HCT116 (cell line): ENCODE measurements at regions not wholly inside any gene's neighbourhood (a gene's known extent, or its start where the extent isn't known, plus 50 kb on each side); places are given as distances from the start of the nearest gene placed in this dataset.

Source experiments
- ATAC-seq: fragments of 200-7000 bp; cut with Tn5 transposase; 2 replicates; pipeline ENCODE4 v1.9.1; 2020; ENCODE audit warnings: mild to moderate bottlenecking, moderate library complexity
- BruUV-seq: library from RNA; stranded (reverse); fragments of 400-500 nt; replicated peaks from 2 replicates; lab custom pipeline; 2021; lab: Mats Ljungman, UMichigan
- CTCF ChIA-PET: fragments of 300-600 bp; sonication (Branson Sonifier 250); formaldehyde crosslinking; loops from one replicate; lab custom pipeline; 2021; ENCODE audit warnings: antibody characterized with exemption; lab: Charles Lee
- POLR2A ChIA-PET: fragments of 300-600, 350-600 bp; sonication (Branson Sonifier 250); formaldehyde crosslinking; loops from one replicate; lab custom pipeline; 2021; ENCODE audit warnings: antibody characterized with exemption; lab: Charles Lee
- RAD21 ChIA-PET, 2 experiments: fragments of 300-600 bp; sonication (Branson Sonifier 250); formaldehyde crosslinking; loops; one replicate each; lab custom pipeline; 2023; ENCODE audit warnings: low total read pairs in 2 of 2; ENCODE audit not compliant: uncharacterized antibody in 2 of 2, unreplicated experiment in 2 of 2, low non-redundant PET in 1 of 2; lab: Charles Lee
- DNase-seq: peaks from one replicate; pipeline ENCODE4 v3.0.0-alpha.2; 2010; ENCODE audit warnings: low read depth, low spot score
- H2AFZ ChIP-seq: fragments of 200-600 bp; shearing (Covaris generic), sonication (generic); 2 replicates; pipeline ENCODE4 v1.6.1; 2017; ENCODE audit warnings: low read depth, mixed run types, mixed read lengths, antibody characterized with exemption, low read length; ENCODE audit not compliant: poor library complexity, severe bottlenecking
- H3K27ac ChIP-seq: 2 replicates; pipeline ENCODE4 v1.5.1; 2012; ENCODE audit warnings: low read depth, low read length
- H3K27me3 ChIP-seq: fragments of 200-600 bp; sonication (generic); 2 replicates; pipeline ENCODE4 v1.6.1; 2016; ENCODE audit warnings: mixed run types, low read length, mixed read lengths; ENCODE audit not compliant: insufficient read depth
- H3K36me3 ChIP-seq, 2 experiments: fragments of 200-500 bp in 1 of 2; fragments of 200-600 bp in 1 of 2; sonication (Bioruptor generic) in 1 of 2; sonication (generic) in 1 of 2; 2 replicates each; pipeline versions ENCODE4 v1.5.1 to v1.6.1; 2014 to 2016; ENCODE audit warnings: low read length in 2 of 2, inconsistent platforms in 1 of 2, mixed read lengths in 1 of 2, mixed run types in 1 of 2; ENCODE audit not compliant: insufficient read depth in 2 of 2, control insufficient read depth in 1 of 2
- H3K4me1 ChIP-seq, 2 experiments: fragments of 200-600 bp in 1 of 2; sonication (generic) in 1 of 2; 2 replicates each; pipeline versions ENCODE4 v1.5.1 to v1.6.1; 2012 to 2017; ENCODE audit warnings: low read length in 2 of 2, inconsistent platforms in 1 of 2, mild to moderate bottlenecking in 1 of 2, mixed read lengths in 1 of 2, mixed run types in 1 of 2, moderate library complexity in 1 of 2; ENCODE audit not compliant: insufficient read depth in 2 of 2, control insufficient read depth in 1 of 2
- H3K4me2 ChIP-seq: fragments of 200-600 bp; sonication (generic); 2 replicates; pipeline ENCODE4 v1.6.1; 2017; ENCODE audit warnings: mixed run types, low read length, mixed read lengths
- H3K4me3 ChIP-seq, 2 experiments: fragments of 200-600 bp in 1 of 2; sonication (generic) in 1 of 2; replicated peaks in 1 of 2; 2 replicates each; pipeline ENCODE4 v1.5.1; 2011 to 2016; ENCODE audit warnings: low read length in 2 of 2, control low read depth in 1 of 2, low read depth in 1 of 2, mild to moderate bottlenecking in 1 of 2, mixed read lengths in 1 of 2, mixed run types in 1 of 2
- H3K79me2 ChIP-seq: fragments of 200-600 bp; sonication (generic); 2 replicates; pipeline ENCODE4 v1.6.1; 2017; ENCODE audit warnings: mild to moderate bottlenecking, mixed run types, low read length, moderate library complexity, mixed read lengths; ENCODE audit not compliant: insufficient read depth
- H3K9ac ChIP-seq: fragments of 200-600 bp; sonication (generic); 2 replicates; pipeline ENCODE4 v1.6.1; 2016; ENCODE audit warnings: low read length, mixed read lengths
- H3K9me2 ChIP-seq: fragments of 200-600 bp; sonication (generic), shearing (Covaris generic); 2 replicates; pipeline ENCODE4 v1.6.1; 2017; ENCODE audit warnings: mixed run types, mild to moderate bottlenecking, moderate library complexity; ENCODE audit not compliant: insufficient read depth
- H3K9me3 ChIP-seq, 2 experiments: fragments of 200-500 bp in 1 of 2; fragments of 200-600 bp in 1 of 2; sonication (Bioruptor generic) in 1 of 2; sonication (generic) in 1 of 2; 2 replicates each; pipeline ENCODE4 v1.6.1; 2014 to 2017; ENCODE audit warnings: low read length in 2 of 2, mixed read lengths in 2 of 2, inconsistent platforms in 1 of 2, low read depth in 1 of 2, mild to moderate bottlenecking in 1 of 2, mixed run types in 1 of 2, moderate library complexity in 1 of 2; ENCODE audit not compliant: control insufficient read depth in 1 of 2, insufficient read depth in 1 of 2
- H4K20me1 ChIP-seq: fragments of 200-600 bp; sonication (generic), shearing (Covaris generic); 2 replicates; pipeline ENCODE4 v1.6.1; 2017; ENCODE audit warnings: mixed run types, mild to moderate bottlenecking, moderate library complexity; ENCODE audit not compliant: insufficient read depth
- CTCF ChIP-seq, 3 experiments: fragments of 200-600 bp in 1 of 3; sonication (generic) in 1 of 3; IDR thresholded peaks in 2 of 3; conservative IDR thresholded peaks in 1 of 3; 2 replicates each; pipeline ENCODE4 v1.5.1; 2012 to 2017; ENCODE audit warnings: low read depth in 2 of 3, low read length in 2 of 3, antibody characterized with exemption in 1 of 3, borderline replicate concordance in 1 of 3, control low read depth in 1 of 3, mild to moderate bottlenecking in 1 of 3, mixed read lengths in 1 of 3, mixed run types in 1 of 3, moderate library complexity in 1 of 3; ENCODE audit not compliant: insufficient read depth in 1 of 3
- RAD21 ChIP-seq: IDR thresholded peaks from 2 replicates; pipeline ENCODE4 v1.6.1; 2012; ENCODE audit warnings: low read depth, mild to moderate bottlenecking
- REST ChIP-seq: IDR thresholded peaks from 2 replicates; pipeline ENCODE4 v1.6.1; 2012; ENCODE audit warnings: low read depth
- intact Hi-C: fragments of 100-400 bp; cut with micrococcal nuclease; formaldehyde crosslinking; loops from 2 replicates; pipeline ENCODE4 v1.10.0; 2022

- DNase-seq (peak; percentile 16), ATAC-seq (peak; percentile 79)
- no peak overlapping the region for H3K9ac ChIP-seq
- TF ChIP-seq CTCF (IDR thresholded peaks at IDR 0.05 in 2 of 3, conservative IDR thresholded peaks at IDR 0.05 in 1 of 3; ENCODE audit: borderline replicate concordance in 1 of 3, insufficient read depth in 1 of 3, low read depth in 2 of 3, low read length in 2 of 3) (peak; percentile 4 to 51 (median 35); a peak in 3 of 6 replicates), RAD21 (peak; percentile 25; the same call in 1 of the 2 replicates), REST (no peak)
- intact Hi-C loops, result no loop called here
- H4K20me1 ChIP-seq, result no peaks in the 10 kb centered on the region
- no peaks in the 10 kb centered on the region for H3K27me3 ChIP-seq
- ChIA-PET RAD21 (no interaction called here), POLR2A (no interaction called here), CTCF (interaction anchor here (1.9 kb wide), 1 partner anchor 263 kb away, joined by 21 read pairs; no protein-coding TSS in a partner anchor)
- no peaks in the 10 kb centered on the region for H3K4me1 ChIP-seq
- no peaks in the 10 kb centered on the region for H3K9me2 ChIP-seq
- no peak overlapping the region for H3K4me2 ChIP-seq
- no peak overlapping the region for H3K4me3 ChIP-seq
- no peaks in the 10 kb centered on the region for H3K36me3 ChIP-seq
- peaks cover 3 to 15% of the 10 kb centered on the region in 2 experiments; a peak in 1 of 4 replicates for H3K9me3 ChIP-seq
- no peak overlapping the region for H3K27ac ChIP-seq
- H2AFZ ChIP-seq, result no peak overlapping the region
- no TSS peak for BruUV-seq
- no peaks in the 10 kb centered on the region for H3K79me2 ChIP-seq
These were observed 260.7 kb upstream of the SFRP2 start for GRCh38 chr4:154049457-154050181.
